RWPE2 (cell line): ENCODE measurements at regions not wholly inside any gene's neighbourhood (a gene's known extent, or its start where the extent isn't known, plus 50 kb on each side); places are given as distances from the start of the nearest gene placed in this dataset.
"Not testable (repeated sequence)": the region's sequence is repeated elsewhere in the genome, so short reads cannot be mapped to it uniquely, and the experiment has no call there.

ENCODE experiments used
- ATAC-seq: fragments of 200-7000 bp; cut with Tn5 transposase; 3 replicates; pipeline ENCODE4 v1.9.1; 2021; ENCODE audit warnings: low read depth
- DNase-seq: peaks from one replicate; pipeline ENCODE4 v3.0.0-alpha.2; 2020; ENCODE audit warnings: low spot score
- H3K27ac ChIP-seq: fragments of 450-650 bp; 2 replicates; pipeline ENCODE4 v1.5.1; 2017; ENCODE audit warnings: mild to moderate bottlenecking; ENCODE audit not compliant: poor library complexity, severe bottlenecking
- H3K27me3 ChIP-seq: fragments of 250-450 bp; sonication (Bioruptor Pico); 2 replicates; pipeline ENCODE4 v1.5.1; 2021; ENCODE audit warnings: mild to moderate bottlenecking, moderate library complexity; ENCODE audit not compliant: insufficient read depth, poor library complexity, severe bottlenecking
- H3K36me3 ChIP-seq: fragments of 250-450 bp; sonication (Bioruptor Pico); 2 replicates; pipeline ENCODE4 v1.5.1; 2020; ENCODE audit warnings: low read depth, mild to moderate bottlenecking, moderate library complexity
- H3K4me1 ChIP-seq: fragments of 250-450 bp; sonication (Bioruptor Pico); 2 replicates; pipeline ENCODE4 v1.5.1; 2021; ENCODE audit warnings: mild to moderate bottlenecking, moderate library complexity; ENCODE audit not compliant: insufficient read depth, poor library complexity, severe bottlenecking
- H3K4me3 ChIP-seq: fragments of 250-450 bp; sonication (Bioruptor Pico); 2 replicates; pipeline ENCODE4 v1.5.1; 2021; ENCODE audit warnings: mild to moderate bottlenecking, moderate library complexity; ENCODE audit not compliant: severe bottlenecking
- H3K9me3 ChIP-seq: fragments of 250-450 bp; sonication (Bioruptor Pico); 2 replicates; pipeline ENCODE4 v1.5.1; 2021; ENCODE audit warnings: mild to moderate bottlenecking, moderate library complexity; ENCODE audit not compliant: severe bottlenecking
- TF ChIP-seq, protein P1 (sequence below): fragments of 450-650 bp; IDR thresholded peaks from one replicate; pipeline ENCODE4 v1.5.1; 2017; ENCODE audit warnings: mild to moderate bottlenecking, moderate library complexity; ENCODE audit not compliant: poor library complexity, severe bottlenecking

DNA sequence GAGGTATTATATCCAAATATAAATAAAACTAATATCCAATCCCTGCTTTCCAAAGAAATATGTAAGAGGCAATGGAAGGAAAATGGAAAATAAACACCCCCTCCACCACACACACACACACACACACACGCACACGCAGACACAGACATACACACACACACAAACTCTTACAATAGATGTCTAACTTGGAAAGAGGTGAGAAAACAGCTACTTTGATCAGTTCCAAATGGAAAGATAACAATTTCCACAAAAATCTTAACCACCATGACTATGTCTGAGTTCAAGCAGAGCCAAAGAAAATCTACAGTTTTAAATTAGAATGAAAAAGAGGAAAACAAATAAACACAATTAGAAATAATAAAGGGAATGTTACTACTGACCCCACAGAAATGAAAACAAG, 285.3 kb upstream of the TGFBR2 start:
- DNase-seq, result no peak
- ATAC-seq, result no peak
- TF ChIP-seq, protein P1, sequence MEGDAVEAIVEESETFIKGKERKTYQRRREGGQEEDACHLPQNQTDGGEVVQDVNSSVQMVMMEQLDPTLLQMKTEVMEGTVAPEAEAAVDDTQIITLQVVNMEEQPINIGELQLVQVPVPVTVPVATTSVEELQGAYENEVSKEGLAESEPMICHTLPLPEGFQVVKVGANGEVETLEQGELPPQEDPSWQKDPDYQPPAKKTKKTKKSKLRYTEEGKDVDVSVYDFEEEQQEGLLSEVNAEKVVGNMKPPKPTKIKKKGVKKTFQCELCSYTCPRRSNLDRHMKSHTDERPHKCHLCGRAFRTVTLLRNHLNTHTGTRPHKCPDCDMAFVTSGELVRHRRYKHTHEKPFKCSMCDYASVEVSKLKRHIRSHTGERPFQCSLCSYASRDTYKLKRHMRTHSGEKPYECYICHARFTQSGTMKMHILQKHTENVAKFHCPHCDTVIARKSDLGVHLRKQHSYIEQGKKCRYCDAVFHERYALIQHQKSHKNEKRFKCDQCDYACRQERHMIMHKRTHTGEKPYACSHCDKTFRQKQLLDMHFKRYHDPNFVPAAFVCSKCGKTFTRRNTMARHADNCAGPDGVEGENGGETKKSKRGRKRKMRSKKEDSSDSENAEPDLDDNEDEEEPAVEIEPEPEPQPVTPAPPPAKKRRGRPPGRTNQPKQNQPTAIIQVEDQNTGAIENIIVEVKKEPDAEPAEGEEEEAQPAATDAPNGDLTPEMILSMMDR, result no peak
- Histone ChIP-seq H3K27me3 (no peaks in the 10 kb centered on the region), H3K36me3 (no peaks in the 10 kb centered on the region), H3K4me1 (peaks cover 17% of the 10 kb centered on the region), H3K9me3 (no peaks in the 10 kb centered on the region), H3K4me3 (no peak overlapping the region), H3K27ac (no peak overlapping the region)

DNA sequence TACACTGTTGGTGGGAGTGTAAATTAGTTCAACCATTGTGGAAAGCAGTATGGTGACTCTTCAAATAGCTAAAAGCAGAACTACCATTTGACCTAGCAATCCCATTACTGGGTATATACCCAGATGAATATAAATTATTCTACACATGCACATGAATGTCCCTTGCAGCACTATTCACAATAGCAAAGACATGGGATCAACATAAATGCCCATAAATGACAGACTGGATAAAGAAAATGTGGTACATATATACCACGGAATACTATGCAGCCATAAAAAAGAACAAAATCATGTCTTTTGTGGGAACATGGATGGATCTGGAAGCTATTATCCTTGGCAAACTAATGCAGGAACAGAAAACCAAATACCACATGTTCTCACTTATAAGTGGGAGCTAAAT, 282.8 kb upstream of the TGFBR2 start:
- not testable (repeated sequence) for ATAC-seq, H3K27ac ChIP-seq, DNase-seq, H3K36me3 ChIP-seq, H3K27me3 ChIP-seq, H3K9me3 ChIP-seq, H3K4me3 ChIP-seq
- peaks cover 17% of the 10 kb centered on the region for H3K4me1 ChIP-seq

DNA sequence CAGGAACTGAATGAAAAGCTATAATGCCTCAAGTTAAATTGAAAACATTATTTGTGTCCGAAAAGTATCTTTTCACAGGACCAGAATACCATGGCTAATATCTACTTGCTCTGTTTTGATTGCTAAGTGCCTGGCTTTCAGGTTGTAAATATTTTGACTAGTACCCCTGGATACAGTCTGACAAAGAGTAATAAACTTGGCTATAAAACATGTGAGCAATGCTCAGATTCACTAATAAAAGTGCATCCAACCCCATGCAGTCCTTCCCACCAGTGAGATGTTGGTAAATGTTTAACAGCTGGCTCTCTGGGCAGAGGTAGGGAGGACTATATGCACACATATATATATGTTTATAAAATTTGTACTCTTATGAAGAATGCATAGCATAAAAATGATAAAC, 281.8 kb upstream of the TGFBR2 start:
- Histone ChIP-seq H3K27me3 (no peaks in the 10 kb centered on the region), H3K9me3 (no peaks in the 10 kb centered on the region), H3K4me1 (peaks cover 12% of the 10 kb centered on the region), H3K36me3 (no peaks in the 10 kb centered on the region), H3K27ac (no peak overlapping the region), H3K4me3 (no peak overlapping the region)
- TF ChIP-seq, protein P1, result no peak
- ATAC-seq (0 out of 3 replicates have a peak, but pooled peaks have one; percentile 19), DNase-seq (no peak)

DNA sequence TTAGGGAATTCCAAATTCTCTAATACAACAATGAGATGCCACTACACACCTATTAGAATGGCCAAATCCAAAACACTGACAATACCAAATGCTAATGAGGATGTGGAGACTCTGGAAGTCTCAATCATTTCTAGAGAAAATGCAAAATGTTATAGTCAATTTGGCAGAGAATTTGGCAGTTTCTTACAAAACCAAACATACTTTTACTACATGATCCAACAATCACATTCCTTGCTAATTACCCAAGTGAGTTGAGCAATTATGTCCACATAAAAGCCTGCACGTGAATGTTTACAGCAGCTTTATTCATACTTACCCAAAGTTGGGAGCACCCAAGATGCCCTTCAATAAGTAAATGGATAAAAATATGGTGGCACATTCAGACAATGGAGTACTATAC, 278.4 kb upstream of the TGFBR2 start:
- H3K9me3 ChIP-seq, H3K4me3 ChIP-seq, H3K27me3 ChIP-seq, ATAC-seq, H3K36me3 ChIP-seq, DNase-seq, H3K27ac ChIP-seq: not testable (repeated sequence)
- H3K4me1 ChIP-seq, result peaks cover 13% of the 10 kb centered on the region

DNA sequence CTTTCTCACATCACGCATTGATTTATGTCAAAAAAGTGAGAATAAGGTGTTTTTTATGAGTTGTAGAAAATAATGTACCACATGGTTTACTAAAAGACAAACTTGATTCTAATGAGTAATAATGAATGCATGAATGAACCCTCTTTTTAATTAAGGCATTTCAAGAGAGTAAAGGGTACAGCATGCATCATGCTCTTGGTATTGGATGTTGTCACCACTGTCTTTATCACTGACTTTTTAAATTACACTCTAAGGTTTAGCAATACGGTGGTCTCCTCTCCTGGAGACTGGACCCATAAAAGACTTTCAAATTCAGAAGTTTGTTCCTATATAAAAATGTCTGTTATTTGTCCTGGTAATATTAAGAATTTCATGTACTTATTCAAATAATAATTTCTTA, 277.5 kb upstream of the TGFBR2 start:
- H3K27ac ChIP-seq, ATAC-seq, H3K4me3 ChIP-seq, H3K27me3 ChIP-seq, DNase-seq, H3K9me3 ChIP-seq, H3K36me3 ChIP-seq: not testable (repeated sequence)
- peaks cover 13% of the 10 kb centered on the region for H3K4me1 ChIP-seq

DNA sequence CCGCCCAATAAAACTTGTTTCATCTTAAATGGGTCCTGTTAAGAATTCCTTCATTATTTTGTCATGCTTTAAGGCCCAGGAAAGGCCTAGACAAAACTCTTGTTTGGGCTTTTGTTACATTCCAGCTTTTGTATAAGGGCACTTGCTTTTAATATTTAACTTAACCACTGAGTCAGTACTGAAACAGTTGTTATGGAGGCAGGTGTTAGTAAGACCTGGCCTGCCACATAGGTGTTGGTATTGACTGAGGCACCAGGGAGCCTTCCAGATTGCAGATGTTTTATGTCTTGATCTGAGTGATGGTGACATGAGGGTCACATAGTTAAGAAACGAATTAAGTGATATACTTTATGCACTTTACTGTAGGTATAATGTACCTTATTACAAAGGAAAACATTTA, 274.9 kb upstream of the TGFBR2 start:
- ATAC-seq, result no peak
- Histone ChIP-seq H3K36me3 (no peaks in the 10 kb centered on the region), H3K9me3 (no peaks in the 10 kb centered on the region), H3K4me1 (peaks cover 6% of the 10 kb centered on the region), H3K27ac (peak overlapping the region; percentile 4), H3K27me3 (no peaks in the 10 kb centered on the region), H3K4me3 (no peak overlapping the region)
- no peak for DNase-seq
- TF ChIP-seq, protein P1, result no peak
